H1 (cell line): ENCODE measurements at regions not wholly inside any gene's neighbourhood (a gene's known extent, or its start where the extent isn't known, plus 50 kb on each side); places are given as distances from the start of the nearest gene placed in this dataset.

Source experiments
- CTCF ChIA-PET: fragments of 300-600 bp; sonication (Branson Sonifier 250); formaldehyde crosslinking; loops from one replicate; lab custom pipeline; 2021; ENCODE audit not compliant: partially characterized antibody; lab: Charles Lee
- POLR2A ChIA-PET: fragments of 300-600 bp; sonication (Branson Sonifier 250); formaldehyde crosslinking; loops from one replicate; lab custom pipeline; 2021; ENCODE audit warnings: inconsistent platforms; ENCODE audit not compliant: partially characterized antibody; lab: Charles Lee
- DNase-seq, 2 experiments: peaks; one replicate each; pipeline versions ENCODE4 v3.0.0 to v3.0.0-alpha.2; 2010 to 2022; ENCODE audit warnings: low spot score in 2 of 2, low read depth in 1 of 2, mixed read lengths in 1 of 2
- FAIRE-seq: peaks from 2 replicates; lab custom pipeline; 2011; peaks lifted over from hg19 to GRCh38; lab: Jason Lieb, UNC
- H2AFZ ChIP-seq: 2 replicates; pipeline ENCODE4 v1.8.1; 2012; ENCODE audit warnings: low read length, inconsistent platforms
- H2AK5ac ChIP-seq: 2 replicates; pipeline ENCODE4 v1.6.1; 2013; ENCODE audit warnings: low read depth, low read length
- H2BK120ac ChIP-seq: replicated peaks from 2 replicates; pipeline ENCODE3; 2013; ENCODE audit warnings: low read depth, low read length, inconsistent platforms
- H2BK12ac ChIP-seq: 2 replicates; pipeline ENCODE4 v1.6.1; 2013; ENCODE audit warnings: low read depth, low read length
- H2BK15ac ChIP-seq: 2 replicates; pipeline ENCODE4 v1.6.1; 2013; ENCODE audit warnings: low read length
- H2BK20ac ChIP-seq: 2 replicates; pipeline ENCODE4 v1.6.1; 2013; ENCODE audit warnings: low read length
- H2BK5ac ChIP-seq: 2 replicates; pipeline ENCODE4 v1.6.1; 2013; ENCODE audit warnings: low read depth, low read length
- H3K14ac ChIP-seq: 2 replicates; pipeline ENCODE4 v1.6.1; 2013; ENCODE audit warnings: inconsistent platforms; ENCODE audit not compliant: insufficient read length
- H3K18ac ChIP-seq: 2 replicates; pipeline ENCODE4 v1.6.1; 2013; ENCODE audit warnings: low read length; ENCODE audit errors: extremely low read depth
- H3K23ac ChIP-seq: 2 replicates; pipeline ENCODE4 v1.6.1; 2013; ENCODE audit warnings: inconsistent platforms; ENCODE audit not compliant: insufficient read length
- H3K23me2 ChIP-seq: 2 replicates; pipeline ENCODE4 v1.6.1; 2013; ENCODE audit warnings: low read depth, low read length
- H3K27ac ChIP-seq: 2 replicates; pipeline ENCODE4 v1.6.1; 2011; ENCODE audit warnings: low read depth, low read length, inconsistent platforms
- H3K27me3 ChIP-seq, 4 experiments: replicated peaks in 1 of 4; 1 replicate in 1 of 4; 2 replicates in 3 of 4; pipeline versions ENCODE4 v1.6.1 to v1.8.1; 2011 to 2013; ENCODE audit warnings: low read length in 3 of 4, mild to moderate bottlenecking in 3 of 4, inconsistent platforms in 2 of 4, mixed read lengths in 2 of 4, moderate library complexity in 1 of 4; ENCODE audit not compliant: control insufficient read depth in 3 of 4, insufficient read depth in 3 of 4; ENCODE audit errors: extremely low read depth in 1 of 4
- H3K36me3 ChIP-seq, 4 experiments: 2 replicates each; pipeline versions ENCODE4 v1.6.1 to v1.8.1; 2011 to 2013; ENCODE audit warnings: mild to moderate bottlenecking in 4 of 4, low read length in 3 of 4, moderate library complexity in 2 of 4, control low read depth in 1 of 4, inconsistent platforms in 1 of 4; ENCODE audit not compliant: insufficient read depth in 4 of 4, control insufficient read depth in 2 of 4
- H3K4ac ChIP-seq: replicated peaks from 2 replicates; pipeline ENCODE3; 2013; ENCODE audit warnings: low read length, low read depth, mixed read lengths, inconsistent platforms; ENCODE audit not compliant: insufficient read length
- H3K4me1 ChIP-seq, 4 experiments: replicated peaks in 1 of 4; 1 replicate in 1 of 4; 2 replicates in 3 of 4; pipeline versions ENCODE4 v1.6.1 to v1.8.1; 2011 to 2013; ENCODE audit warnings: low read length in 3 of 4, inconsistent platforms in 2 of 4, mixed read lengths in 1 of 4; ENCODE audit not compliant: insufficient read depth in 4 of 4, control insufficient read depth in 3 of 4
- H3K4me2 ChIP-seq, 2 experiments: 2 replicates each; pipeline versions ENCODE4 v1.6.1 to v1.8.1; 2011 to 2013; ENCODE audit warnings: low read depth in 2 of 2, low read length in 2 of 2, control low read depth in 1 of 2, inconsistent platforms in 1 of 2, mild to moderate bottlenecking in 1 of 2; ENCODE audit not compliant: insufficient read depth in 1 of 2
- H3K4me3 ChIP-seq, 4 experiments: fragments of 200-600, 300-600 bp in 1 of 4; sonication (generic), shearing (Covaris generic), sonication (Bioruptor Twin) in 1 of 4; 2 replicates each; pipeline versions ENCODE4 v1.5.1 to v1.8.1; 2011 to 2016; ENCODE audit warnings: low read length in 4 of 4, low read depth in 3 of 4, control low read depth in 2 of 4, inconsistent platforms in 2 of 4, mild to moderate bottlenecking in 2 of 4, mixed read lengths in 1 of 4, moderate library complexity in 1 of 4; ENCODE audit not compliant: insufficient read depth in 2 of 4; ENCODE audit errors: extremely low read depth in 1 of 4
- H3K56ac ChIP-seq: replicated peaks from 2 replicates; pipeline ENCODE3; 2013; ENCODE audit warnings: low read depth, mild to moderate bottlenecking, mixed read lengths, low read length, inconsistent platforms; ENCODE audit not compliant: insufficient read length
- H3K79me1 ChIP-seq: 2 replicates; pipeline ENCODE4 v1.6.1; 2013; ENCODE audit warnings: low read depth, low read length, control low read depth
- H3K79me2 ChIP-seq, 2 experiments: 2 replicates each; pipeline versions ENCODE4 v1.6.1 to v1.8.1; 2012 to 2013; ENCODE audit warnings: low read length in 2 of 2, mild to moderate bottlenecking in 2 of 2, inconsistent platforms in 1 of 2; ENCODE audit not compliant: insufficient read depth in 2 of 2, control insufficient read depth in 1 of 2
- H3K9ac ChIP-seq, 4 experiments: replicated peaks in 1 of 4; 1 replicate in 1 of 4; 2 replicates in 3 of 4; pipeline versions ENCODE4 v1.6.1 to v1.8.1; 2011 to 2013; ENCODE audit warnings: low read depth in 3 of 4, low read length in 3 of 4, control low read depth in 2 of 4, mild to moderate bottlenecking in 2 of 4, moderate library complexity in 2 of 4, inconsistent platforms in 1 of 4; ENCODE audit errors: extremely low read depth in 1 of 4
- H3K9me3 ChIP-seq, 2 experiments: 2 replicates each; pipeline versions ENCODE4 v1.6.1 to v1.8.1; 2012 to 2013; ENCODE audit warnings: mild to moderate bottlenecking in 2 of 2, moderate library complexity in 2 of 2, control low read depth in 1 of 2, inconsistent platforms in 1 of 2, low read depth in 1 of 2, low read length in 1 of 2, mixed read lengths in 1 of 2; ENCODE audit not compliant: insufficient read depth in 2 of 2
- H4K20me1 ChIP-seq, 2 experiments: replicated peaks in 1 of 2; 2 replicates each; pipeline versions ENCODE3 to v1.8.1; 2011 to 2013; ENCODE audit warnings: inconsistent platforms in 2 of 2, low read length in 2 of 2, mild to moderate bottlenecking in 1 of 2; ENCODE audit not compliant: insufficient read depth in 2 of 2, control insufficient read depth in 1 of 2
- H4K5ac ChIP-seq: 2 replicates; pipeline ENCODE4 v1.6.1; 2013; ENCODE audit warnings: low read length, low read depth, mixed read lengths, inconsistent platforms; ENCODE audit not compliant: insufficient read length
- H4K8ac ChIP-seq: 2 replicates; pipeline ENCODE4 v1.8.0; 2013; ENCODE audit warnings: mild to moderate bottlenecking, moderate library complexity, low read length, inconsistent platforms; ENCODE audit not compliant: insufficient read depth; ENCODE audit errors: extremely low read depth
- H4K91ac ChIP-seq: replicated peaks from 2 replicates; pipeline ENCODE3; 2013; ENCODE audit warnings: low read length, mixed read lengths, inconsistent platforms; ENCODE audit not compliant: insufficient read length
- CHD2 ChIP-seq: IDR thresholded peaks from 2 replicates; pipeline ENCODE4 v1.6.1; 2012; ENCODE audit warnings: low read length, improper control_type of control experiment
- WGBS, 2 experiments: shearing (Covaris generic) in 1 of 2; methylation state at CpG; one replicate each; pipeline versions ENCODE4 v1.1.6 to v1.1.7; 2013 to 2015; ENCODE audit warnings: low lambda C conversion rate in 2 of 2, mixed read lengths in 2 of 2, inconsistent platforms in 1 of 2, low coverage in 1 of 2, missing lambda C conversion rate in 1 of 2; ENCODE audit not compliant: insufficient replicate concordance in 2 of 2, insufficient coverage in 1 of 2, insufficient read length in 1 of 2; ENCODE audit errors: extremely low coverage in 1 of 2, missing lambda C conversion rate in 1 of 2; 5-methylcytosine and 5-hydroxymethylcytosine counted together

- Histone ChIP-seq H3K36me3 (no peaks in the 10 kb centered on the region), H3K4me1 (peaks cover 0 to 4% (median 1%) of the 10 kb centered on the region in 4 experiments; a peak in 2 of 7 replicates), H3K23ac (no peak overlapping the region), H3K23me2 (no peaks in the 10 kb centered on the region), H3K14ac (no peak overlapping the region), H4K8ac (no peak overlapping the region), H2BK15ac (no peak overlapping the region), H2BK12ac (no peak overlapping the region), H3K79me2 (no peaks in the 10 kb centered on the region), H3K4me3 (no peak overlapping the region), H2AK5ac (no peak overlapping the region), H3K4me2 (no peak overlapping the region), H2BK5ac (no peak overlapping the region), H3K27me3 (no peaks in the 10 kb centered on the region), H4K20me1 (no peaks in the 10 kb centered on the region), H3K4ac (no peak overlapping the region), H3K9ac (no peak overlapping the region), H4K91ac (no peak overlapping the region), H3K9me3 (no peaks in the 10 kb centered on the region), H4K5ac (no peak overlapping the region), H3K56ac (no peak overlapping the region), H3K18ac (no peak overlapping the region), H2BK20ac (no peak overlapping the region), H3K79me1 (no peaks in the 10 kb centered on the region), H2BK120ac (no peak overlapping the region), H2AFZ (no peak overlapping the region), H3K27ac (no peak overlapping the region)
- CTCF ChIA-PET, result no interaction called here
- TF ChIP-seq CHD2, result no peak
- DNase-seq, result no peak
- POLR2A ChIA-PET, result no interaction called here
- no peak for FAIRE-seq
- WGBS, 2 experiments, result 100% methylated on average over 1 of the region's 1 CpG; no CpG with 5 or more reads in 1 of the 2 experiments
Observed at GRCh38 chr4:43758836-43759235, 689.8 kb downstream of the KCTD8 start.
